ENCODE measurements at regions not wholly inside any gene's neighbourhood (a gene's known extent, or its start where the extent isn't known, plus 50 kb on each side); places are given as distances from the start of the nearest gene placed in this dataset.

GRCh38 chr9:13358128-13358527 lies 78.6 kb upstream of the MPDZ start (continued):
- TF ChIP-seq, protein P1, sequence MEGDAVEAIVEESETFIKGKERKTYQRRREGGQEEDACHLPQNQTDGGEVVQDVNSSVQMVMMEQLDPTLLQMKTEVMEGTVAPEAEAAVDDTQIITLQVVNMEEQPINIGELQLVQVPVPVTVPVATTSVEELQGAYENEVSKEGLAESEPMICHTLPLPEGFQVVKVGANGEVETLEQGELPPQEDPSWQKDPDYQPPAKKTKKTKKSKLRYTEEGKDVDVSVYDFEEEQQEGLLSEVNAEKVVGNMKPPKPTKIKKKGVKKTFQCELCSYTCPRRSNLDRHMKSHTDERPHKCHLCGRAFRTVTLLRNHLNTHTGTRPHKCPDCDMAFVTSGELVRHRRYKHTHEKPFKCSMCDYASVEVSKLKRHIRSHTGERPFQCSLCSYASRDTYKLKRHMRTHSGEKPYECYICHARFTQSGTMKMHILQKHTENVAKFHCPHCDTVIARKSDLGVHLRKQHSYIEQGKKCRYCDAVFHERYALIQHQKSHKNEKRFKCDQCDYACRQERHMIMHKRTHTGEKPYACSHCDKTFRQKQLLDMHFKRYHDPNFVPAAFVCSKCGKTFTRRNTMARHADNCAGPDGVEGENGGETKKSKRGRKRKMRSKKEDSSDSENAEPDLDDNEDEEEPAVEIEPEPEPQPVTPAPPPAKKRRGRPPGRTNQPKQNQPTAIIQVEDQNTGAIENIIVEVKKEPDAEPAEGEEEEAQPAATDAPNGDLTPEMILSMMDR (conservative IDR thresholded peaks at IDR 0.05; ENCODE audit: low read depth in 2 of 2), result no peak
- no peak for TF ChIP-seq REST (IDR thresholded peaks at IDR 0.05; ENCODE audit: unreplicated experiment)
- no peak for TF ChIP-seq ZNF114 (CRISPR knock-in tag; IDR thresholded peaks at IDR 0.05)
- TF ChIP-seq EZH2phosphoT487 (IDR thresholded peaks at IDR 0.05; ENCODE audit: unreplicated experiment), result no peak

GRCh38 chr9:13354733-13355132 lies 75.2 kb upstream of the MPDZ start:
- no peak overlapping the region for H3K27ac Mint-ChIP-seq
- DNase-seq (ENCODE audit: low spot score), result no peak
- ATAC-seq, result no peak
- TF ChIP-seq, protein P1 (conservative IDR thresholded peaks at IDR 0.05; ENCODE audit: low read depth in 2 of 2), result no peak
- TF ChIP-seq ZNF114 (CRISPR knock-in tag; IDR thresholded peaks at IDR 0.05) (no peak), STAT1 (IDR thresholded peaks at IDR 0.05; ENCODE audit: unreplicated experiment) (no peak), ZNF331 (CRISPR knock-in tag; IDR thresholded peaks at IDR 0.05; ENCODE audit: low read depth) (no peak), POLR2AphosphoS5 (IDR thresholded peaks at IDR 0.05; ENCODE audit: low read depth) (no peak), CREB1 (CRISPR knock-in tag; IDR thresholded peaks at IDR 0.05; ENCODE audit: low read depth) (no peak), ZNF462 (CRISPR knock-in tag; IDR thresholded peaks at IDR 0.05) (no peak), EZH2phosphoT487 (IDR thresholded peaks at IDR 0.05; ENCODE audit: unreplicated experiment) (no peak), JUNB (IDR thresholded peaks at IDR 0.05; ENCODE audit: unreplicated experiment) (no peak)

More at GRCh38 chr9:13354733-13355132, 75.2 kb upstream of the MPDZ start:
- H3K36me3 ChIP-seq (ENCODE audit: insufficient read depth), result no peaks in the 10 kb centered on the region
- no peak overlapping the region for H3K4me3 ChIP-seq
- H2AFZ ChIP-seq, result no peak overlapping the region
- no peaks in the 10 kb centered on the region for H3K4me1 ChIP-seq (ENCODE audit: insufficient read depth)
- H3K27ac ChIP-seq (ENCODE audit: low read depth), result no peak overlapping the region
- H4K20me1 ChIP-seq (replicated peaks; ENCODE audit: insufficient read depth), result no peaks in the 10 kb centered on the region
- no peaks in the 10 kb centered on the region for H3K9me2 ChIP-seq (ENCODE audit: insufficient read depth)
- no peak overlapping the region for H3K4me2 ChIP-seq
- H3K79me2 ChIP-seq (replicated peaks; ENCODE audit: insufficient read depth), result no peaks in the 10 kb centered on the region
- H3K9me3 Mint-ChIP-seq, result no peaks in the 10 kb centered on the region
- peaks cover 8% of the 10 kb centered on the region for H3K27me3 Mint-ChIP-seq (ENCODE audit: insufficient read depth, low read depth, poor library complexity)
- H3K4me1 Mint-ChIP-seq, result no peaks in the 10 kb centered on the region
- H3K4me3 Mint-ChIP-seq, result no peak overlapping the region
- no peaks in the 10 kb centered on the region for H3K36me3 Mint-ChIP-seq (ENCODE audit: low read depth)
- H3F3A ChIP-seq (replicated peaks; ENCODE audit: low read depth), result no peaks in the 10 kb centered on the region
- H3K27me3 ChIP-seq (ENCODE audit: insufficient read depth), result no peaks in the 10 kb centered on the region

All from GM23338 (cell line).